HG03039 (cell line): ENCODE measurements at regions not wholly inside any gene's neighbourhood (a gene's known extent, or its start where the extent isn't known, plus 50 kb on each side); places are given as distances from the start of the nearest gene placed in this dataset.

ENCODE experiments used
- ATAC-seq: cut with Tn5 transposase; IDR thresholded peaks from one replicate; pipeline ENCODE4 v1.9.1; 2021; ENCODE audit warnings: mild to moderate bottlenecking, moderate library complexity; ENCODE audit not compliant: unreplicated experiment

DNA sequence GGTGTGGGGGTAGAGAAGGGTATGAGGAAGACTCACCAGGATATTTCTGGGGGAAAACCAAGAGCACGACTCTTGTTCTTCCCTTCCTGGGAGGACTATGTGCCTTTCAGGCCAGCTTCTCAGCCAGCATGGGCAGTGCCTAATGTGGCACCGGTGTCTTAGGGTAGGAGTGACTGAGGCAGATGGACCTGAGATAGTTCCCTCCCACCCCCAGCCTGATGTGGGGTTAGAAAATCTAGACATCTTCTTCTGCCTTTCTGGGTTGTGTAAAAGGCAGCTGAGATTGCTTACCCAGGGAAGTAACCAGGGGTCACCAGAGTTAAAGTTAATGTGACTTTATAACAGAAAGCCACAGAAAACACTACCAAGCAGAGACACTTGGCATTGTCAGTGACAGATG, 127.3 kb downstream of the TMA16 start:
- no peak for ATAC-seq

DNA sequence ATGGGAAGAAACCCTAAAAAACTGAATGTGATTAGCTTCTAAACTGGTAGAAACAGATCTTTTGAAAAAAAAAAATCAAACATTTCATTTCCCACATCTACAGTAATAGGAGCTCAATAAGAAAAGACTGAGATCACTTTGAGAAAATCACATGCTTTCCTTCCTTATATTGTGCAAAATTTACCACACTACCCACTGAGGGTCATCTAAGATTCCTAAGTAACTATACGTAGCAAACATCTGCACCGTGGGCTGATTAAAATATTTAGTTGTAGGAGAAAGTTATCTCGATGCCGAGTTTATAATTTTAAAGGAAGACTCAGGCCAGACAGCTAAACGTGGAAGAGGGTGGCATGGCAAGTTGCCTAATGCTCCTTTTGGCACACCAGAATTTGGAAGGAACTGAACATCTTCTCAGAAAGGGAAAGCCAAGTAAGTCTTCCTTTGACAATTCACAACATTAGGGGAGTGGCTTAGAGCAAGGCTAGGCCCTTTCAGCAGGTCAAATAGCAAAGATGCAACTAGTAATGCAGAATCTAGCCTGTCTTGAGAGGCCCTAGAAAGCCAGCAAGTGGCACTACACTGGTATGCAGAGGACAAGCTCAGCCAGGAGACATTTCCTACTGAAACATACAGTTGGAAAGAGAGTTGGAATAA, 128.0 kb downstream of the TMA16 start:
- ATAC-seq, result no peak

DNA sequence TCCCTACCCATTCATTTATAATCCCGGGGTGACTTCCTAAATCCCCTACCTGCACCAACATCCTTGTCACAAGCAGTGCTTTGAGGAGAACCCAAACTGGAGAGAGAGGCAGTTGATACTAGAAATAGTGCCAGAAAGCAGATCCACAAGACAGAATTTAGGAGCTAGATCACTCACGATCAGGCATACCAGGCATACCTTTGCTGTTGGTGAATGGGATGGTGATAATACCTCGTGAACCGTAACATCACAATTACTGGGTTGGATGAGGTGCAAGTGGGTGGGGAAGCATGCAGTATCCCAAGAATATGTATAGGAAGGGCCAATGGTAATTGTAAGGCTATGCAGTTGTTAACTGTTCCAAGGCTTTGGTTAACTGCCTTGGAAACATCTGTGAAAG, 129.3 kb downstream of the TMA16 start:
- ATAC-seq, result no peak

DNA sequence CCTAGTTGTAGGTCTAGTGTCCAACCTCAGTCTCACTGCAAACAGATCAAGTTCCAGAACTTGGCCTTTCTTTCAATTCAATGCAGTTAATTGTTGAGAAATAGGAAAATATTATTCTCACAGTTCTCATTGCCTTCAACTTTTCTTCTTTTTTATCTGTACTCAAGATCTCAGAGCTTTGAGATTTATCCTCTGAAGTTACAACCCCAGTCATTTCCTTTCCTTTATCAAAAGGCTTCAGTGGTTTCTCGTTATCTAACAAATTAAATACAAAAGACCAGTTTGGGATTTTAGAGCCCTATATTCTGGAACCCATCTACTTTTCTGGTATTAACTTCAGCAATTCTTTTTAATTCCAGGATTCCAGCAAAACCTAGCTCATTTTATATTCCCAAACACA, 130.2 kb downstream of the TMA16 start:
- no peak for ATAC-seq

DNA sequence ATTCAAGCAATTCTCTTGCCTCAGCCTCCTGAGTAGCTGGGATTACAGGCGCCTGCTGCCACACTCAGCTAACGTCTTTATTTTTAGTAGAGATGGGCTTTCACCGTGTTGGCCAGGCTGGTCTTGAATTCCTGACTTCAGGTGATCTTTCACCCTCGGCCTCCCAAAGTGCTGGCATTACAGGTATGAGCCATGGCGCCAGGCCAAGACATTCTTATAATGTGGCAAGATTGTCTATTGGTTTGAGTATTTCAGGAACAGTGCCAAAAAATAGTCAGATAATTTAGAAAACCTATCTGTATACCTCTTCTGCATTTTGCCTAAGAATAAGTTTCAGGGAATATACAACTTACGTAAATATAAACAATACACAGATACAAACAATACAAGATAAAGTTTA, 136.8 kb downstream of the TMA16 start:
- ATAC-seq, result no peak

DNA sequence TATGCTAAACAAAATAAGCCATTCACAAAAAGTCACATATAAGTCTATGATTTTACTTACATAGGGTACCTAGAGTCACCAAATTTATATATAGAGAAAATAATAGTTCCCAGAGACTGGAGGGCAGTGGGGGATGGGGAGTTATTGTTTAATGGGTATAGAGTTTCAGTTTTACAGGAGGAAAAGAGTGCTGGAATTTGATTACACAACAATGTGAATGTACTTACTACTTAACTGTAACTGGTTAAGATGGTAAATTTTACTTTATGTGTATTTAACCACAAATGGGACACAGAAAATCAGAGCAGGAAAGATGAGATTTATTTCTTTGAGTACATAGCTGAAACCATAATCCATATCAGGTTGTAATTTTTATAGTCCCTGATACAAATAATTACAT, 144.4 kb downstream of the TMA16 start:
- no peak for ATAC-seq

DNA sequence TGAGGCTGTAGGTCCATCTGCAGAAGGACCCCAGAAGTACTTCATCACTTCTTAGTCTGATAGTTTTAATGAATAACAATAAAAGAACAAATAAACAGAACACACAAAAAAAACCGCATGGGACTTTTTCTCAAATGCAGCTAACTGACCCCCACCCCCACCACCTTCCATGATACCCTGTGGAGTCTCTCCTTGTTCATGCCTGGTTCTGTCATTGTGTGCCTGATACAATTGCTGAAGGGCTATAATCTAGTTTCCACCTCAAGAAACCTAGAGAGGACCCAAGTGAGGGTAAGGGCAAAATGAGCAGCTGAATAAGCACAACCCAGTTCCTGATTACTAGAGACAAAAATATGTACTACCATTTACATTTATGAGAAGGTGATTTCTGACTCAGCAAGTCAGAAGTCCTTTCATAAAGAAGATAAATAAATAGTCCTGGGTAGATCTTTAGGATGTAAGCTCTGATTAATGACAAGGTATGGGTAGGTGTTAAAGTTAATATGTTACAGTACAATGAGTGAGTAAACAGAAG, 155.1 kb downstream of the TMA16 start:
- ATAC-seq, result no peak

DNA sequence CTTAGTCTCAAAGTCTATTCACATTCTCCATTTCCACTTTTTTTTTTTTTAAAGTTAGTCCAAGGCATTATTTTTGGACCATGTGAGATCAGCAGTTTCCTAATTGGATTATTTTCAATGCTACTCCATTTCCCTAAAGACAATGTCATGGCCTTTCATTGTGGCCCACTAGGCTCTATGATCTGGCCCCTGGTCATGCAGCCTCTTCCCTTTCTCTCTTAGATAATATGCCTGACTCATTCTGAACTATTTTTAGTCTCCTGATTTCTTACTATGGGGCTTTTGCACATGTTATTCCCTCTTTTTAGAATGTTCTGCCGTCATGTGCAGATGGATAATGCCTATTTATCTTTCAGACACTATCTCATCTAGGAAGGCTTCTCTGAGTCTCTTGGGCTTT, 157.3 kb downstream of the TMA16 start:
- no peak for ATAC-seq

DNA sequence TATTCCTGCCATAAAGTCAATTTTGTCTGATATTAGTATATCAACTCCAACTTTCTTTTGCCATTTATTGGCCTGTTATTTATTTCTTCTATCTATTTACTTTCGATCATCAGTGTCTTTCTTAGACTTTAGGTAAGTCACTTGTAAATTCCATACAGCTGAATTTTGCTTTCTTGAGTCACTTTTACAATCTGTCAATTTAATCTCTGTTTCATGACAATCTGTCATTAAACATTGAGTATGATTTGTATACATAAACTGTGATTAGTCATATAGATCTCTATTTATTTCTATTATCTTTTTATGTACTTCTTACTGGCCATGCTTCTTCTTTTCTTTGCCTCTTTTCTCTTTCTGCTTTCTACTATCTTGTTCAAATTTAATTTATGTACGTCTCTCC, 160.1 kb downstream of the TMA16 start:
- ATAC-seq, result no peak

DNA sequence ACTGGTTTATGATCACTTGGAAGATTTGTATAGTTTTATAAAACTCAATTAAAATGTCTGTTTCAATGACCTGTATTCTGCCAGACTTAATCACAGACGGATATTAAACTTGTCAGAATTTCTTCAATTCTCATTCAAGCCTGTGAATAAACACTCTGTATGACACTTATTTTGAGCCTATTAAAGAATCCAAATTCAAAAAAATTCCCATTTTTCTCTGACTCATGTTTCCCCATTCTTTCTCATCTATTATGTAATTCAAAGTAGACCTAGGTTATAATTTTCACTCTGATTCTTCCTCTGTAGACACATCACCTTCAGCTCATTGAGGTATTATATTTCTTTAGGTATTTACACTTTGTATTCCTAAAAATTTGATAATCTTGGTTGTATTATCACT, 166.1 kb downstream of the TMA16 start:
- no peak for ATAC-seq

DNA sequence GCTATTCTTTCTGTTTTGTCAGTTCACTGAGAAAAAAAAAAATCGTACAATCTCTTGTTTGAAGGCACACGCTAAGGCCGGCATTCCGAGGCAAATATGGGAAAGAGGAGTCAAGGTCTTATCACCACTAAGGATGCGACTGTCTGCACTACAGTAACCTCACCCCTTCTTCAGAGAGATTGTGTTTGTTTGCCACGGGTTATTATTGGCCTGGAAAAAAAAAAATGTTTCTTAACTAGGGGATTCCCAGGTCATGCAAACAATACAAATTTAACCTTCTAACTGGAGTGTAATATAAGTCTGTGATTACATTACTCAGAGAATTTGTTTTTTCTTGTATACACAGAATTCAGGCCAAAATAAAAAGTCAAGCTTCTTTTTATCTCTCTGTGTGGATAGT, 168.3 kb downstream of the TMA16 start:
- no peak for ATAC-seq

DNA sequence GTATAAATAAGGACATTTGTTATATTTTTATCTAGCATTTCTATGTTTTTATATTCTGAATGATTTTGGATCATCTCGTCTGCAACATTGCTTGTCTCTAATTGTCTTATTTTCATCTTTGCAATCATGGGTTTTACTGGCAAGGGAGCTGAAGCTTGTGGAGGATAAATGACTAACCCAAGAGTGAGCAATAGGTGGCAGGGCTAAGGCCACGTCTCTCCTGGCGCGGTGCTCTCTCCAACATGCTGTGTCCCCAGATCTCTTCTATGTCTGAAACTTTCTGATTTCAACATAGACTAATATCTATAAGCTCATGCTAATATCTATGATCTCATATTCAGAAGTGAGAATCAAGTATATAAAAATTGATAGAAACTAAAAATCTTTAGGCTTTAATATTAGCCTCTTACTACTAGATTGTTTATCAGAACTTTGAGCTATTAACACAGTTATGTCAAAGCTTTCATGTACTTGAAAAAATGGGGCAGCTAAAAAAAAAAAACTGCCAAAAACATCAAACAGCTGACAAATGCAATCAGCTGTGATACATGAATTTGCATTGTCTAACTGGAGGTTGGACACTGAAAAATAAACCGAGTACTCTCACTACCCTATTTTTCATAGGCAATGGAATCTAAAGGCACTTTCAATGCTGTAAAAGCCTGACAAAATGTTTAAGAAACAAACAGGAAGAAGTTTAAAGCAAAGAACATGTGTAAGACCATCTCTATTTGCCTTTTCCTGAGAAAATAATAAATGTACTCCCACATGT, 169.2 kb downstream of the TMA16 start:
- peak; percentile 64 for ATAC-seq

DNA sequence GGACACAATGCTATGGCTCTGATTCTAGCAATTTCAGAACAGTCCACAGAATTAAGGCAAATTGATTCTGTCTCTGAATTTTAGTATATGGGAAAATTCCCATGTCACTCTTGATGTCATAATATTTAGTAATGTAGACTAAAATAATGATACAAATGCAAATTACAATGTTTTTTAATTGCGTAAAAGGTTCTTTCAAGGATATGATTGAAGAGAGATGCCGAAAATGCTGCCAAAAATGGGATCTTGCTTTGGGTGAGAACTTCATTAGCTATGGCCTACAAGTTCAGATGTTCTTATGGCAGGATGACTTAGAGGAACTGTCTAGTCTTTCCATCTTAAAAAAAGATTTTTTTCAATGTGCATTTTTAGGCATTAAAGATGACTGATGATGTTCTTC, 170.6 kb downstream of the TMA16 start:
- ATAC-seq, result no peak

DNA sequence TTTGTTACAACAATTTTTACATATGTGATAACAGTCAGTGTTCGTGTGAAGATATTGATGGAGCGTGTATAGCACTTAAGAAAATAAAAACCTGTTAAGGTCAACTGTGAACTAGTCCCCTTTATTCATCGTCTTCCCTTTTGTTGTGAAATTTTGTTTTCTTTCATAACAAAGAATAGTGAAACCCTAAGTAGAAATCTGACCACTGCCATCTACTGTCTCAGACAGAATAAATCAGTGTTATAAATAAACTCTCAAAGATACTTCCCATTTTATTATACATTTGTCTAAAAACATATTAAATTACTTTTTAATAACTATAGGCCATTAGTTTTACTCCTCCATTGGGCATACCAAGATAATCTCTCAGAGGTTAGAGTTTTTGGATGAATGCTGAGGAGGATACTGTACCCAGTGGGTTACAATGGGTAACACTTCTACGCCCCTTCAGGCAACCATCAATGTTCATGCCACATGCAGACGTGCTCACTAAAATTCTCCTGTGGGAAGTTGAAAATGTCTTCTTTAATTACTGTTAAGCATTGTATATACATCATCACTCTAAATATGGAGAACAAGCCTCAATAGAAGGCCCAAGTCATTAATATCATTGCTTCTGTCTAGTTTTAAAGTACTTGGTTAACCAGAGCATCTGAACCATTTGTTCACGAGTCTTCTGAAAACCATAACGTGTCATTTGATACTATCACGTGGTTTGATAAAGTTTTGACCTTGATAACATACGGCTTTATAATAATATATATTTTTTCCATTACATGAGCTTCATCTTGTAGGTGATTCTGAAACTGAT, 171.2 kb downstream of the TMA16 start:
- peak; percentile 27 for ATAC-seq

DNA sequence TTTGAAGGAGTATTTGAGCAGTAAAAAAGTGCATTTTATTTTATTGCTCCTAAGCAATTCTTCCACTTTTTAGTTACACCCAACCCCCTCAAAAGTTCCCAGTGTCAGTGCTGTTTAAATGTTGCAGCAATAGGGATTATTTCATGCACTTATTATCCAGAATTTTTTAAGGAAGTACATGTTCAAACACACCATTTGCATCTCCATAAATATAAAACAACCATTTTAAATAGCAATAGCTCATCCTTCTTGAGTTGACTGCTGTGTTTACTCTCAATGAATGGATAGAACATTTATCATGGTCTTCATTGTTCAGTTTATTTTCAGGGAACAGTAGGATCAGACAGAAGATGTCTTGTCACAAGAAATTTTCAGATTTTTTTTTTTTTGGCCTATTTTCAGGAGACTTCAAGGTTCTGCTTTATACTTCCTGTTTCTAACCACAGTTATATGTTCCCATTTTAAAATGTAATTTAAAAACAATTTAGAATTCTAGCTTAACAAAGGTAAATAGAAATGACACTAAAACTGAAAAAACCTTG, 171.9 kb downstream of the TMA16 start:
- no peak for ATAC-seq

DNA sequence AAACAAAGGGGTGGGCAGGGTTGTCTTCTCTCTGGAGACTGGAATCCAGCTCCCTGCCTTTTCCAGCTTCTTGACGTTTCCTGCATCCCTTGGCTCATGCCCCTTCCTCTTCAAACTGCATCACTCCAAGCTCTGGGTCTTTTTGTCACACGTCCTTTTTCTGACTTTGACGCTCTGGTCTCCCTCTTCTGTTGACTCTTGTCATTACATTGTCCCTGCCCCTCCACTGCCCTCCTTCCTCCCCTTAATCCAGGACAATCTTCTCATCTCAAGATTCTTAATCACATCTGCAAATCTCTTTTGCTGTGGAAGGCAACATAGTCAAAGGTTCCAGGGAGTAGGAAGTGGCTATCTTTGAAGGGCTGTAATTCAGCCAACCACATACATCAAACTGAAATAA, 178.3 kb downstream of the TMA16 start:
- no peak for ATAC-seq

DNA sequence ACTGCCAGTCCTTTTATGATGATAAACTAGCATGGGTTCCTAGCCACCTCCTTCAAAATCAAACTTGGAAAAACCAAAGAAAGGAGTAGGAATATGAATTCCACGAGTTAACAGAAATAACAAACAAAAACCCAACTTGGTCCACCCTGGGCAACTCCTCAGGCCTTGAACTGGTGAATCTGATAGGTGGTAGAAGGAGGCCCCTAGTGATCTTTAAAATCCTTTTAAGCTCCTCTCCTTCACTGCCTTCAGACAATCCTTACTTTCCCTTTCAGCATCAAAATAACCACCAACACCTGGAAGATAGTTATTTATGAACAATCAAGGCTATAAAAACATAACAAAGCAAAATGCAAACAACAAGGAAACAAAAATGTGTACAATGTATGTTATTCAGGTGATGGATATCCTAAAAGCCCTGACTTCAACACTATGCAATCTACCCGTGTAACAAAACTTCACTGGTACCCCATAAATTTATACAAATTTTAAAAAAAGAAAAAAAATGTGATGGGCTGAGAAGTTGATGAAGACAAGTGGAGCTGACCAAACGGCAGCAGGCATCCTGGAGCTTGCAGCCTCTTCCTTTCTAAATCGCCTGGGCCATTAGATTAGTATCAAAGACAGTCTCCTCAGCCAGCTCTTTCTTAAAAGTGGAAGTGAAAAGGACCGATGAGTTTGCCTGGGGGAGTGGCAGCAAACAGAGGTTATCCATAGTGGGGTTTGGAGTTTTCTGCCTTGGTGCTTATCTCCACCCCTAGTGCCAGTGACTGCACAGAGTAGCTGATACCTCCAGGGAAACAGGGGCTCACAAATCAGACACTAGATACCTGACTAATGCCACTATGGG, 179.6 kb downstream of the TMA16 start:
- ATAC-seq, result peak; percentile 57

DNA sequence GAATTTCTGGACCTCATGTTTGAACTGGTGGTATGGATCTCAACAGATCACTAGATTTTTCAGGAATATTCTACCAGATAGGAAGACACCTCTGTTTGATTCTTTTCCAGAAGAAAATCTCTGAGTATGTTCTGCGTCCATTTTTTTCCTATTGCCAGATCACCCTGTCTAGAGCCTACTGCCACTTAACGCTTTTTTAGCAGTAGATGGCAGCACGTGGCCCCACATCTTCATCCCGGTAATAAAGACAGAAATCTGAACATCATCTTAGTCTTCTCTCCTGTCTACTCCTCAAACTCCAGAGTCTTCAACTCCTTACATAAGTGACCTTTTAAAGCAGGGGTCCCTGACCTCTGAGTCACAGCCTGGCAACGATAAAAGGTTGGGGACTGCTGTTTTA, 184.7 kb downstream of the TMA16 start:
- no peak for ATAC-seq

DNA sequence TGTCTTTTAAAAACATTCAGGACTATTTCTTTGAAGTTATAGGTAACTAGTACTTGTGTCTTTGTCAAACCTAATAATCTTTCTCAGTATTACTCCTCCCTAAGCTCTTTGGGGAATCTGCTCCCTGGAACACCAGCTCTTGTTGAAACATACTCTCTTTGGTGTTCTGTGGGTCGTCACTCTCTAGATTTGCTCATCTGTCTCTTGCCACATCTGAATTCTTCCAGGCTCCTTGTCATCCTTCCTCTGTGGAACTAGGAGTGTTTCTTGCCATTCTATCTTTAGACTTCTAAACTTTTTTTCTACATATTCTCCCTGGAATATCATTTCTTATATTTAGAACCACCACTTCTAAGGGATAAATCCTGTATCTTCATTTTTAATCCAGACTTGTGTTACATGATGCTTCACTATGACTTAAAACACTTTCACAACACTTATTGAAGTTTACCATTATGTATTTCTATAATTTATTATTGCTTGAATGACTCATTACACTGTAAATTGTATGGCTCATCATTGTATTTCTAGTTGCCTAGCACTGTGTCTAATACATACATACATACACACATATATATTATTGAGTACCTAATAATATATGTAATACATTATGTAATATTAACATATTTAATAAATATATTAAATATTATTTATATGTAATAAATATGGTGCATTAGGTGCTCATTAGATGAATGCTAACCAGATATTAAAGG, 186.1 kb downstream of the TMA16 start:
- no peak for ATAC-seq
